ENCODE measurements at regions not wholly inside any gene's neighbourhood (a gene's known extent, or its start where the extent isn't known, plus 50 kb on each side); places are given as distances from the start of the nearest gene placed in this dataset.

DNA sequence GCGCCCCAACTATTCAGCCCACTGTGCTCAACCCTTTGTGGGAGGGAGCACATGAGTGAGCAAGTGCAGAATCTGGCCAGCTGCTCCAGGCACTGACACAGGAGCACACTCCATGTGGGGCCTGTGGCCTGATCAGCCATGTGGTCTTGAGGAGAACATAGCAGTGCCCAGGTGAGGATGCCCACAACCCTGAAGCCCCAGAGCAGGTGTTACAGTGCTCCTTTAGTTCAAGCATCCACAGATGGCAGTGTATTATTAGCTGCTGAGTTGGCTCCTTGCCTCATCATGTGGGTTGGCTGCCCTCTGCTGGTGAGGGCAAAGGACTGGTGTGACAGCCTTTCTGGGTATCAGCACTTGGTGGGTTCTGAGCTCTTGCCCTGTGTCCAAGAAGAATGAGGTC lies 1588.2 kb downstream of the SI start:
- 88% methylated on average over 1 of the region's 1 CpG for WGBS (ENCODE audit: low lambda C conversion rate)
- Histone ChIP-seq H3K4me2 (no peak overlapping the region), H3K79me2 (ENCODE audit: insufficient read depth) (no peaks in the 10 kb centered on the region), H4K20me1 (ENCODE audit: insufficient read depth) (no peaks in the 10 kb centered on the region), H3K9me3 (no peaks in the 10 kb centered on the region), H3K4me3 (ENCODE audit: low read depth in 2 of 2, low read length in 1 of 2) (no peak overlapping the region), H3K27ac (ENCODE audit: low read depth in 2 of 2, low read length in 1 of 2) (no peak overlapping the region), H3K36me3 (replicated peaks in 1 of 2; ENCODE audit: control insufficient read depth in 1 of 2, insufficient read depth in 2 of 2, low read length in 1 of 2) (no peaks in the 10 kb centered on the region), H3K9me2 (no peaks in the 10 kb centered on the region), H3F3A (replicated peaks; ENCODE audit: insufficient read depth) (no peaks in the 10 kb centered on the region), H2AFZ (ENCODE audit: low read depth) (no peak overlapping the region), H3K9ac (no peak overlapping the region), H3K4me1 (ENCODE audit: control insufficient read depth in 1 of 2, insufficient read depth in 2 of 2, low read depth in 1 of 2, low read length in 1 of 2) (no peaks in the 10 kb centered on the region; a peak in 1 of 4 replicates), H3K27me3 (ENCODE audit: insufficient read depth) (no peaks in the 10 kb centered on the region)
- ChIA-PET CTCF (interaction anchor here (1.1 to 1.7 kb wide), 3 partner anchors 13 to 30 kb away, joined by 3 to 5 read pairs (median 4); no protein-coding TSS in a partner anchor), POLR2A (no interaction called here)
- DNase-seq = no peak
- no peak for TF ChIP-seq TCF12 (IDR thresholded peaks at IDR 0.05)
- TF ChIP-seq JUND (IDR thresholded peaks at IDR 0.05) = no peak
- peak; percentile 39 for TF ChIP-seq SMC3 (IDR thresholded peaks at IDR 0.05; ENCODE audit: low read depth, low read length)
- TF ChIP-seq EP300 (IDR thresholded peaks at IDR 0.05; ENCODE audit: borderline replicate concordance in 1 of 2, low read depth in 1 of 2, low read length in 1 of 2) = no peak
- peak; percentile 43 for TF ChIP-seq RAD21 (IDR thresholded peaks at IDR 0.05; ENCODE audit: low read length)
- no peak for TF ChIP-seq MEF2A (IDR thresholded peaks at IDR 0.05; ENCODE audit: borderline replicate concordance, low read depth)
- no peak for TF ChIP-seq NRF1 (IDR thresholded peaks at IDR 0.05; ENCODE audit: low read depth, low read length)
- no peak for TF ChIP-seq RCOR1 (IDR thresholded peaks at IDR 0.05; ENCODE audit: low read length)
- TF ChIP-seq CTCF (IDR thresholded peaks at IDR 0.05) = peak; percentile 53

GRCh38 chr3:163482695-163483094 lies 1595.6 kb downstream of the SI start:
- Histone ChIP-seq H3K4me1 (ENCODE audit: control insufficient read depth in 1 of 2, insufficient read depth in 2 of 2, low read depth in 1 of 2, low read length in 1 of 2) (no peaks in the 10 kb centered on the region), H3F3A (replicated peaks; ENCODE audit: insufficient read depth) (no peaks in the 10 kb centered on the region), H3K4me2 (no peak overlapping the region), H4K20me1 (ENCODE audit: insufficient read depth) (no peaks in the 10 kb centered on the region), H3K9me3 (no peaks in the 10 kb centered on the region), H3K27me3 (ENCODE audit: insufficient read depth) (no peaks in the 10 kb centered on the region), H3K9me2 (no peaks in the 10 kb centered on the region), H3K36me3 (replicated peaks in 1 of 2; ENCODE audit: control insufficient read depth in 1 of 2, insufficient read depth in 2 of 2, low read length in 1 of 2) (no peaks in the 10 kb centered on the region), H3K79me2 (ENCODE audit: insufficient read depth) (no peaks in the 10 kb centered on the region), H3K4me3 (ENCODE audit: low read depth in 2 of 2, low read length in 1 of 2) (no peak overlapping the region), H3K27ac (ENCODE audit: low read depth in 2 of 2, low read length in 1 of 2) (no peak overlapping the region), H2AFZ (ENCODE audit: low read depth) (no peak overlapping the region), H3K9ac (no peak overlapping the region)
- ChIA-PET POLR2A (no interaction called here), CTCF (no interaction called here)
- TF ChIP-seq, protein P1, sequence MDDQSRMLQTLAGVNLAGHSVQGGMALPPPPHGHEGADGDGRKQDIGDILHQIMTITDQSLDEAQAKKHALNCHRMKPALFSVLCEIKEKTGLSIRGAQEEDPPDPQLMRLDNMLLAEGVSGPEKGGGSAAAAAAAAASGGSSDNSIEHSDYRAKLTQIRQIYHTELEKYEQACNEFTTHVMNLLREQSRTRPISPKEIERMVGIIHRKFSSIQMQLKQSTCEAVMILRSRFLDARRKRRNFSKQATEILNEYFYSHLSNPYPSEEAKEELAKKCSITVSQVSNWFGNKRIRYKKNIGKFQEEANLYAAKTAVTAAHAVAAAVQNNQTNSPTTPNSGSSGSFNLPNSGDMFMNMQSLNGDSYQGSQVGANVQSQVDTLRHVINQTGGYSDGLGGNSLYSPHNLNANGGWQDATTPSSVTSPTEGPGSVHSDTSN (IDR thresholded peaks at IDR 0.05) = no peak
- no peak for TF ChIP-seq NFIC (IDR thresholded peaks at IDR 0.05; ENCODE audit: borderline replicate concordance)
- no peak for TF ChIP-seq CHD2 (IDR thresholded peaks at IDR 0.05; ENCODE audit: low read length, partially characterized antibody)
- no peak for TF ChIP-seq TCF12 (IDR thresholded peaks at IDR 0.05)
- no peak for TF ChIP-seq ELF1 (IDR thresholded peaks at IDR 0.05)
- TF ChIP-seq, protein P2, sequence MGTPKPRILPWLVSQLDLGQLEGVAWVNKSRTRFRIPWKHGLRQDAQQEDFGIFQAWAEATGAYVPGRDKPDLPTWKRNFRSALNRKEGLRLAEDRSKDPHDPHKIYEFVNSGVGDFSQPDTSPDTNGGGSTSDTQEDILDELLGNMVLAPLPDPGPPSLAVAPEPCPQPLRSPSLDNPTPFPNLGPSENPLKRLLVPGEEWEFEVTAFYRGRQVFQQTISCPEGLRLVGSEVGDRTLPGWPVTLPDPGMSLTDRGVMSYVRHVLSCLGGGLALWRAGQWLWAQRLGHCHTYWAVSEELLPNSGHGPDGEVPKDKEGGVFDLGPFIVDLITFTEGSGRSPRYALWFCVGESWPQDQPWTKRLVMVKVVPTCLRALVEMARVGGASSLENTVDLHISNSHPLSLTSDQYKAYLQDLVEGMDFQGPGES (IDR thresholded peaks at IDR 0.05; ENCODE audit: low read depth, low read length) = no peak
- TF ChIP-seq YY1 (IDR thresholded peaks at IDR 0.05; ENCODE audit: low read depth) = no peak
- TF ChIP-seq, protein P3, sequence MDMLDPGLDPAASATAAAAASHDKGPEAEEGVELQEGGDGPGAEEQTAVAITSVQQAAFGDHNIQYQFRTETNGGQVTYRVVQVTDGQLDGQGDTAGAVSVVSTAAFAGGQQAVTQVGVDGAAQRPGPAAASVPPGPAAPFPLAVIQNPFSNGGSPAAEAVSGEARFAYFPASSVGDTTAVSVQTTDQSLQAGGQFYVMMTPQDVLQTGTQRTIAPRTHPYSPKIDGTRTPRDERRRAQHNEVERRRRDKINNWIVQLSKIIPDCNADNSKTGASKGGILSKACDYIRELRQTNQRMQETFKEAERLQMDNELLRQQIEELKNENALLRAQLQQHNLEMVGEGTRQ (IDR thresholded peaks at IDR 0.05; ENCODE audit: borderline replicate concordance, low read depth, low read length) = no peak
- no peak for TF ChIP-seq JUND (IDR thresholded peaks at IDR 0.05)
- no peak for TF ChIP-seq SIN3A (IDR thresholded peaks at IDR 0.05; ENCODE audit: borderline replicate concordance, low read depth, low read length)
- no peak for DNase-seq

Measured in SK-N-SH (cell line).